CD14-positive monocyte (primary cell): ENCODE measurements at regions not wholly inside any gene's neighbourhood (a gene's known extent, or its start where the extent isn't known, plus 50 kb on each side); places are given as distances from the start of the nearest gene placed in this dataset.

Experiments used
- DNase-seq, 3 donors: peaks; one replicate each; pipeline ENCODE4 v3.0.0-alpha.2; 2011 to 2022
- H2AFZ ChIP-seq: 2 replicates; pipeline ENCODE4 v1.6.0; 2012; ENCODE audit warnings: mild to moderate bottlenecking, low read depth, low read length, inconsistent platforms; ENCODE audit not compliant: insufficient read depth, poor library complexity, severe bottlenecking
- H3K27ac ChIP-seq, 2 donors: 1 replicate in 1 of 2; 2 replicates in 1 of 2; pipeline ENCODE4 v1.5.1; 2012 to 2013; ENCODE audit warnings: low read length in 2 of 2, control low read depth in 1 of 2, inconsistent platforms in 1 of 2, low read depth in 1 of 2, mild to moderate bottlenecking in 1 of 2
- H3K27me3 ChIP-seq, 2 donors: one replicate each; pipeline versions ENCODE4 v1.6.0 to v1.6.1; 2011 to 2013; ENCODE audit warnings: low read length in 2 of 2; ENCODE audit not compliant: control insufficient read depth in 2 of 2, insufficient read depth in 2 of 2
- H3K36me3 ChIP-seq, 2 donors: replicated peaks in 1 of 2; 1 replicate in 1 of 2; 2 replicates in 1 of 2; pipeline versions ENCODE4 v1.5.1 to v1.6.1; 2012 to 2013; ENCODE audit warnings: low read length in 2 of 2, control low read depth in 1 of 2, inconsistent platforms in 1 of 2, mild to moderate bottlenecking in 1 of 2; ENCODE audit not compliant: insufficient read depth in 2 of 2, control insufficient read depth in 1 of 2
- H3K4me1 ChIP-seq, 2 donors: 1 replicate in 1 of 2; 2 replicates in 1 of 2; pipeline versions ENCODE4 v1.5.1 to v1.6.1; 2012 to 2013; ENCODE audit warnings: low read length in 2 of 2, control low read depth in 1 of 2, inconsistent platforms in 1 of 2, mild to moderate bottlenecking in 1 of 2, moderate library complexity in 1 of 2; ENCODE audit not compliant: insufficient read depth in 2 of 2, control insufficient read depth in 1 of 2
- H3K4me2 ChIP-seq: replicated peaks from 2 replicates; pipeline ENCODE3; 2012; ENCODE audit warnings: low read length, moderate library complexity, mild to moderate bottlenecking; ENCODE audit not compliant: poor library complexity, severe bottlenecking; ENCODE audit errors: extremely low read depth
- H3K4me3 ChIP-seq, 3 experiments: fragments of 200-600 bp in 1 of 3; sonication (generic) in 1 of 3; replicated peaks in 1 of 3; 1 replicate in 2 of 3; 2 replicates in 1 of 3; pipeline ENCODE4 v1.5.1; 2011 to 2013; ENCODE audit warnings: low read length in 3 of 3, mild to moderate bottlenecking in 3 of 3, control low read depth in 2 of 3, low read depth in 2 of 3, inconsistent platforms in 1 of 3, moderate library complexity in 1 of 3
- H3K79me2 ChIP-seq: 2 replicates; pipeline ENCODE4 v1.6.0; 2012; ENCODE audit warnings: mild to moderate bottlenecking, control low read depth, inconsistent platforms, low read length, moderate library complexity; ENCODE audit not compliant: insufficient read depth
- H3K9ac ChIP-seq: 2 replicates; pipeline ENCODE4 v1.6.0; 2017; ENCODE audit warnings: low read length, mild to moderate bottlenecking; ENCODE audit not compliant: insufficient read depth, poor library complexity, severe bottlenecking
- H3K9me3 ChIP-seq, 2 donors: replicated peaks in 1 of 2; 1 replicate in 1 of 2; 2 replicates in 1 of 2; pipeline versions ENCODE4 v1.5.1 to v1.6.1; 2012 to 2013; ENCODE audit warnings: low read length in 2 of 2, control low read depth in 1 of 2; ENCODE audit not compliant: control insufficient read depth in 1 of 2, insufficient read depth in 1 of 2
- H4K20me1 ChIP-seq: 2 replicates; pipeline ENCODE4 v1.6.0; 2012; ENCODE audit warnings: mild to moderate bottlenecking, low read length, control low read depth, moderate library complexity; ENCODE audit not compliant: insufficient read depth
- H3K27ac Mint-ChIP-seq, 7 donors: one replicate each; pipeline ENCODE4 v1.8.0; 2020; ENCODE audit warnings: mild to moderate bottlenecking in 7 of 7, mixed read lengths in 7 of 7, moderate library complexity in 6 of 7, inconsistent platforms in 2 of 7
- H3K27me3 Mint-ChIP-seq, 3 donors: one replicate each; pipeline ENCODE4 v1.8.0; 2021 to 2022; ENCODE audit warnings: low read depth in 3 of 3, mild to moderate bottlenecking in 3 of 3, mixed read lengths in 3 of 3, moderate library complexity in 3 of 3, inconsistent platforms in 1 of 3
- H3K36me3 Mint-ChIP-seq, 2 donors: one replicate each; pipeline ENCODE4 v1.8.0; 2020; ENCODE audit warnings: mixed read lengths in 2 of 2, inconsistent platforms in 1 of 2, mild to moderate bottlenecking in 1 of 2
- H3K4me1 Mint-ChIP-seq: one replicate; pipeline ENCODE4 v1.8.0; 2020; ENCODE audit warnings: mild to moderate bottlenecking, mixed read lengths
- H3K4me3 Mint-ChIP-seq, 2 donors: one replicate each; pipeline ENCODE4 v1.8.0; 2020; ENCODE audit warnings: mild to moderate bottlenecking in 2 of 2, mixed read lengths in 2 of 2, moderate library complexity in 1 of 2
- H3K9me3 Mint-ChIP-seq, 7 donors: one replicate each; pipeline ENCODE4 v1.8.0; 2020 to 2022; ENCODE audit warnings: mixed read lengths in 7 of 7, mild to moderate bottlenecking in 6 of 7, moderate library complexity in 6 of 7, inconsistent platforms in 2 of 7
- WGBS: methylation state at CpG from one replicate; pipeline ENCODE4 v1.1.5; 2013; ENCODE audit warnings: missing lambda C conversion rate; ENCODE audit not compliant: insufficient coverage; 5-methylcytosine and 5-hydroxymethylcytosine counted together
- intact Hi-C, 2 donors: fragments of 100-400 bp; cut with micrococcal nuclease; formaldehyde crosslinking; loops; one replicate each; pipeline versions ENCODE4 v1.15.0 to v1.15.1; 2023
- TF ChIP-seq, protein P1 (sequence below): fragments of 200-600 bp; IDR thresholded peaks from one replicate; pipeline ENCODE4 v1.8.0; 2022; ENCODE audit warnings: antibody characterized with exemption, mild to moderate bottlenecking

GRCh38 chr12:102765736-102766135 lies 151.3 kb downstream of the PAH start:
- Histone ChIP-seq H4K20me1 (no peaks in the 10 kb centered on the region), H3K27ac (no peak overlapping the region), H3K4me2 (no peak overlapping the region), H3K9ac (no peak overlapping the region), H3K79me2 (no peaks in the 10 kb centered on the region), H3K36me3 (no peaks in the 10 kb centered on the region), H3K9me3 (no peaks in the 10 kb centered on the region), H3K4me3 (no peak overlapping the region), H3K27me3 (peaks cover 0 to 2% of the 10 kb centered on the region in 2 donors), H3K4me1 (no peaks in the 10 kb centered on the region), H2AFZ (no peak overlapping the region)
- intact Hi-C loops, result no loop called here
- Mint-ChIP-seq H3K4me1 (no peaks in the 10 kb centered on the region), H3K27me3 (peaks cover 0 to 6% (median 6%) of the 10 kb centered on the region in 3 donors), H3K27ac (no peak overlapping the region), H3K36me3 (no peaks in the 10 kb centered on the region), H3K9me3 (no peaks in the 10 kb centered on the region), H3K4me3 (no peak overlapping the region)
- DNase-seq, result no peak
- TF ChIP-seq, protein P1, sequence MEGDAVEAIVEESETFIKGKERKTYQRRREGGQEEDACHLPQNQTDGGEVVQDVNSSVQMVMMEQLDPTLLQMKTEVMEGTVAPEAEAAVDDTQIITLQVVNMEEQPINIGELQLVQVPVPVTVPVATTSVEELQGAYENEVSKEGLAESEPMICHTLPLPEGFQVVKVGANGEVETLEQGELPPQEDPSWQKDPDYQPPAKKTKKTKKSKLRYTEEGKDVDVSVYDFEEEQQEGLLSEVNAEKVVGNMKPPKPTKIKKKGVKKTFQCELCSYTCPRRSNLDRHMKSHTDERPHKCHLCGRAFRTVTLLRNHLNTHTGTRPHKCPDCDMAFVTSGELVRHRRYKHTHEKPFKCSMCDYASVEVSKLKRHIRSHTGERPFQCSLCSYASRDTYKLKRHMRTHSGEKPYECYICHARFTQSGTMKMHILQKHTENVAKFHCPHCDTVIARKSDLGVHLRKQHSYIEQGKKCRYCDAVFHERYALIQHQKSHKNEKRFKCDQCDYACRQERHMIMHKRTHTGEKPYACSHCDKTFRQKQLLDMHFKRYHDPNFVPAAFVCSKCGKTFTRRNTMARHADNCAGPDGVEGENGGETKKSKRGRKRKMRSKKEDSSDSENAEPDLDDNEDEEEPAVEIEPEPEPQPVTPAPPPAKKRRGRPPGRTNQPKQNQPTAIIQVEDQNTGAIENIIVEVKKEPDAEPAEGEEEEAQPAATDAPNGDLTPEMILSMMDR, result no peak
- 93% methylated on average over 3 of the region's 7 CpGs for WGBS

DNA sequence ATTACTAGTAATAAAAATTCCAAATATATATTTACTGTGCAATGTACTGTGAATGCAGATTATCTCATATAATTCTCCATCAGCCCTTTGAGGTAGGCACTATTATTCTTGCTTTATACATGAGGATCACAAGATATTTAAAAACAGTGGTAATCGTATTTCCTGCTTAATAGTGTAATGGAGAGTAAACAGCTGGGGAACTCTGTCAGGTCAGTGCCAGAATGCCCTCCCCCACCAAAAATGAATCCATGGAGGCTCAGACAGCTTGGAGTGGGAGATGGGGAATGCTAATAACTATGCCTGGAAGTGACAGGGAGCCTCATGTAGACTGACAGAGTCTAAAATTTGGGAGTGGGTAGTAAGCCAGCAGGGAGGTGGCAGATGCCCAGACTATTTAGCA lies 153.6 kb downstream of the PAH start:
- Histone ChIP-seq H2AFZ (no peak overlapping the region), H3K4me1 (no peaks in the 10 kb centered on the region), H3K4me2 (no peak overlapping the region), H3K27ac (no peak overlapping the region), H3K9ac (no peak overlapping the region), H3K9me3 (no peaks in the 10 kb centered on the region), H3K4me3 (no peak overlapping the region), H3K27me3 (no peaks in the 10 kb centered on the region), H3K79me2 (no peaks in the 10 kb centered on the region), H3K36me3 (no peaks in the 10 kb centered on the region), H4K20me1 (no peaks in the 10 kb centered on the region)
- Mint-ChIP-seq H3K36me3 (no peaks in the 10 kb centered on the region), H3K9me3 (no peaks in the 10 kb centered on the region), H3K27ac (no peak overlapping the region), H3K27me3 (peaks cover 0 to 2% (median 1%) of the 10 kb centered on the region in 3 donors), H3K4me1 (no peaks in the 10 kb centered on the region), H3K4me3 (no peak overlapping the region)
- intact Hi-C loops, result no loop called here
- TF ChIP-seq, protein P1, result no peak
- no CpG with 5 or more reads among the region's 1 CpG for WGBS
- no peak for DNase-seq
